ENCODE measurements at regions not wholly inside any gene's neighbourhood (a gene's known extent, or its start where the extent isn't known, plus 50 kb on each side); places are given as distances from the start of the nearest gene placed in this dataset.

DNA sequence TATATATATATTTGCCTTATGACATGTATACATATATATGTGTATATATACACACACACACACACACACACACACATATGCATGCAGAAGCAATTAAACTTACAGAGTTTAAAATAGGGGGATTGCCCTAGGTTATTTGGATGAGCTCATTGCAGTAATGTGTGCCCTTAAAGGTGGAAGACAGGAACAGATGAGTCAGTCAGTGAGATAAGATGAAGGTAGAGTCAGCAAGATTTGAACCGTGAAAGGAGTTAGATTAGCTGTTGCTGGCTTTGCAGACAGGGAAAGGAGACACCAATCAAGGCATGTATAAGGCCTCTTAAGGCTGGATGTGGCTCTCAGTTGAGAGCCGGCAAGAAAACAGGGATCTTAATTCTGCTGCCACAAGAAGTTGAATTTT is 902.4 kb upstream of the RAG2 start:
- Histone ChIP-seq H3K4me2 (ENCODE audit: low read length) (no peak overlapping the region), H2AFZ (ENCODE audit: low read depth, low read length) (no peak overlapping the region), H3K9ac (ENCODE audit: low read length) (no peak overlapping the region), H4K20me1 (ENCODE audit: insufficient read depth, low read length) (no peaks in the 10 kb centered on the region), H3K4me1 (ENCODE audit: insufficient read depth, low read length) (peaks cover 28% of the 10 kb centered on the region), H3K27me3 (ENCODE audit: insufficient read depth, low read length) (no peaks in the 10 kb centered on the region), H3K79me2 (ENCODE audit: insufficient read depth, low read length) (no peaks in the 10 kb centered on the region), H3K27ac (ENCODE audit: low read depth, low read length) (no peak overlapping the region), H3K4me3 (ENCODE audit: insufficient read depth, low read depth, low read length) (no peak overlapping the region), H3K9me3 (ENCODE audit: insufficient read depth, low read depth, low read length) (no peaks in the 10 kb centered on the region), H3K36me3 (ENCODE audit: insufficient read depth, low read length) (no peaks in the 10 kb centered on the region)
- Mint-ChIP-seq H3K27ac (ENCODE audit: unreplicated experiment) (no peak overlapping the region), H3K4me3 (ENCODE audit: unreplicated experiment) (no peak overlapping the region), H3K9me3 (ENCODE audit: unreplicated experiment) (no peaks in the 10 kb centered on the region), H3K36me3 (ENCODE audit: low read depth, unreplicated experiment) (no peaks in the 10 kb centered on the region), H3K27me3 (ENCODE audit: low read depth, unreplicated experiment) (no peaks in the 10 kb centered on the region), H3K4me1 (ENCODE audit: low read depth, unreplicated experiment) (peaks cover 29% of the 10 kb centered on the region)
- no peak for TF ChIP-seq CTCF (IDR thresholded peaks at IDR 0.05; ENCODE audit: insufficient read depth, low read depth, low read length)
- no peak for TF ChIP-seq EZH2 (IDR thresholded peaks at IDR 0.05; ENCODE audit: insufficient read depth, low read length)
- DNase-seq (ENCODE audit: low read depth) (peak; percentile 44), FAIRE-seq (no peak)

- Histone ChIP-seq H3K27me3 (ENCODE audit: insufficient read depth, low read length) (no peaks in the 10 kb centered on the region), H3K27ac (ENCODE audit: low read depth, low read length) (no peak overlapping the region), H3K4me2 (ENCODE audit: low read length) (no peak overlapping the region), H3K4me1 (ENCODE audit: insufficient read depth, low read length) (peaks cover 6% of the 10 kb centered on the region), H3K4me3 (ENCODE audit: insufficient read depth, low read depth, low read length) (no peak overlapping the region), H3K9ac (ENCODE audit: low read length) (no peak overlapping the region), H3K79me2 (ENCODE audit: insufficient read depth, low read length) (no peaks in the 10 kb centered on the region), H4K20me1 (ENCODE audit: insufficient read depth, low read length) (no peaks in the 10 kb centered on the region), H3K36me3 (ENCODE audit: insufficient read depth, low read length) (no peaks in the 10 kb centered on the region), H3K9me3 (ENCODE audit: insufficient read depth, low read depth, low read length) (no peaks in the 10 kb centered on the region), H2AFZ (ENCODE audit: low read depth, low read length) (no peak overlapping the region)
- H3K9me3 Mint-ChIP-seq (ENCODE audit: unreplicated experiment): no peaks in the 10 kb centered on the region
- H3K36me3 Mint-ChIP-seq (ENCODE audit: low read depth, unreplicated experiment): no peaks in the 10 kb centered on the region
- no peak overlapping the region for H3K27ac Mint-ChIP-seq (ENCODE audit: unreplicated experiment)
- no peaks in the 10 kb centered on the region for H3K27me3 Mint-ChIP-seq (ENCODE audit: low read depth, unreplicated experiment)
- DNase-seq (ENCODE audit: low read depth) (no peak), FAIRE-seq (no peak)
- peaks cover 3% of the 10 kb centered on the region for H3K4me1 Mint-ChIP-seq (ENCODE audit: low read depth, unreplicated experiment)
- TF ChIP-seq EZH2 (IDR thresholded peaks at IDR 0.05; ENCODE audit: insufficient read depth, low read length) (no peak), CTCF (IDR thresholded peaks at IDR 0.05; ENCODE audit: insufficient read depth, low read depth, low read length) (no peak)
- H3K4me3 Mint-ChIP-seq (ENCODE audit: unreplicated experiment): no peak overlapping the region
Observed at GRCh38 chr11:37497326-37497725, 899.3 kb upstream of the RAG2 start.

GRCh38 chr11:37496201-37496600 is 898.2 kb upstream of the RAG2 start:
- Histone ChIP-seq H3K9ac (ENCODE audit: low read length) (no peak overlapping the region), H4K20me1 (ENCODE audit: insufficient read depth, low read length) (no peaks in the 10 kb centered on the region), H3K4me3 (ENCODE audit: insufficient read depth, low read depth, low read length) (no peak overlapping the region), H2AFZ (ENCODE audit: low read depth, low read length) (no peak overlapping the region), H3K4me2 (ENCODE audit: low read length) (no peak overlapping the region), H3K27me3 (ENCODE audit: insufficient read depth, low read length) (no peaks in the 10 kb centered on the region), H3K36me3 (ENCODE audit: insufficient read depth, low read length) (no peaks in the 10 kb centered on the region), H3K27ac (ENCODE audit: low read depth, low read length) (no peak overlapping the region), H3K4me1 (ENCODE audit: insufficient read depth, low read length) (peaks cover 6% of the 10 kb centered on the region), H3K9me3 (ENCODE audit: insufficient read depth, low read depth, low read length) (no peaks in the 10 kb centered on the region), H3K79me2 (ENCODE audit: insufficient read depth, low read length) (no peaks in the 10 kb centered on the region)
- TF ChIP-seq CTCF (IDR thresholded peaks at IDR 0.05; ENCODE audit: insufficient read depth, low read depth, low read length) (no peak), EZH2 (IDR thresholded peaks at IDR 0.05; ENCODE audit: insufficient read depth, low read length) (no peak)
- no peaks in the 10 kb centered on the region for H3K9me3 Mint-ChIP-seq (ENCODE audit: unreplicated experiment)
- FAIRE-seq (no peak), DNase-seq (ENCODE audit: low read depth) (no peak)
- H3K27ac Mint-ChIP-seq (ENCODE audit: unreplicated experiment): no peak overlapping the region
- peaks cover 2% of the 10 kb centered on the region for H3K4me1 Mint-ChIP-seq (ENCODE audit: low read depth, unreplicated experiment)
- no peak overlapping the region for H3K4me3 Mint-ChIP-seq (ENCODE audit: unreplicated experiment)
- no peaks in the 10 kb centered on the region for H3K27me3 Mint-ChIP-seq (ENCODE audit: low read depth, unreplicated experiment)
- no peaks in the 10 kb centered on the region for H3K36me3 Mint-ChIP-seq (ENCODE audit: low read depth, unreplicated experiment)
